ENCODE measurements at regions not wholly inside any gene's neighbourhood (a gene's known extent, or its start where the extent isn't known, plus 50 kb on each side); places are given as distances from the start of the nearest gene placed in this dataset.
"Not testable (repeated sequence)": the region's sequence is repeated elsewhere in the genome, so short reads cannot be mapped to it uniquely, and the experiment has no call there.

DNA sequence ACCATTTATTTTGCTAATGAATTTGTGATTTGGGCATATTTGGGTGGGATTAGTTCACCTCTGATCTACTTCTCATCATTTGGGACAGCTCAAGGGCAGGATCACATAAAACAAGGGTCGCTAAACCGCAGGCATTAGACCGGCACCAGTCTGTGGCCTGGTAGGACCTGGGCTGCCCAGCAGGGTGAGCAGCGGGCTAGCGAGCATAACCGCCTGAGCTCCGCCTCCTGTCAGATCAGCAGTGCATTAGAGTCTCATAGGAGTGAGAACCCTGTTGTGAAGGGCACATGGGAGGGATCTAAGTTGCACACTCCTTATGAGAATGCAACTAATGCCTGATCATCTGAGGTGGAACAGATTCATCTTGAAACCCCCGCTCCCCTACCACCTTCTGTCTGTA is 785.3 kb downstream of the TRHDE start:
- DNase-seq: no peak

- DNase-seq: no peak
Measured at GRCh38 chr12:73065913-73066312, 793.7 kb downstream of the TRHDE start.

DNA sequence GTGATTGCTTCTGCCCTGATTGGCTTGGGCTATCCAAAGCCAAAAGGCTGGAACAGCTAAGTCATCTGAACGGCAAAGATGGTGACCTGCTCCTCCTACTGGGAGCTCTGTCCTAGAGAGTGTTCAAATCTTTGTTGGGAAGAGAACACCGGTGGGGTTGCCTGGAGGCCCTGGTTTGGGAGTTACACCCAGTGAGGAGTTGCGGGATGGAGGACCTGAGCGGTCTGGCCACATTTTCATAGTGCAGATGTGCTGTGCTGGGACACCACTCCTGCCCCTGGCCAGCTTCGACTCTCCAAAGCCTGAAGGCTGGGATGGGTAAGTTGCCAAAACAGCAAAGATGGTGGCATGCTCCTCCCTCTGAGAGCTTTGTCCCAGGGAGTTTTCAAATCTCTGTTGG is 795.4 kb downstream of the TRHDE start:
- no peak for DNase-seq

GRCh38 chr12:73072214-73072613 is 800.0 kb downstream of the TRHDE start:
- DNase-seq: no peak

DNA sequence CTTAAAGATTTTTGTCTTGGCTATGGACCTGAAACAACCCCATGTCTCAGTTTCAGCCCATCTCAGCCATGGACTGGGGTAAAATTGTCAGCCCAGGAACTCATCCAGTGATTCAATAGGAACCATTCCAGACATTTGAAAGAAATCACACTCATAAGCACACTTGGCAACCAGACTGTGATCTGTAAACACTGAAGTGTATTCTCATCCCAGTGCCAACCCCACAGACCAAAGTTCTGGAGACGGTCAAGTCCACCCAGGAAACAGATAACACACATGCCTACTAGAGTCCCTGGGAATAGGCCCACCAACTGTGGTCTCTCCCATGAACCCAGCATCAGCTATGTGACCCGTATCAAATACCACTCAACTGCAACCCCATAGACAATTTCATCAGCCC is 804.6 kb downstream of the TRHDE start:
- no peak for DNase-seq

- DNase-seq: no peak
Measured at GRCh38 chr12:73083736-73084135, 811.6 kb downstream of the TRHDE start.

DNA sequence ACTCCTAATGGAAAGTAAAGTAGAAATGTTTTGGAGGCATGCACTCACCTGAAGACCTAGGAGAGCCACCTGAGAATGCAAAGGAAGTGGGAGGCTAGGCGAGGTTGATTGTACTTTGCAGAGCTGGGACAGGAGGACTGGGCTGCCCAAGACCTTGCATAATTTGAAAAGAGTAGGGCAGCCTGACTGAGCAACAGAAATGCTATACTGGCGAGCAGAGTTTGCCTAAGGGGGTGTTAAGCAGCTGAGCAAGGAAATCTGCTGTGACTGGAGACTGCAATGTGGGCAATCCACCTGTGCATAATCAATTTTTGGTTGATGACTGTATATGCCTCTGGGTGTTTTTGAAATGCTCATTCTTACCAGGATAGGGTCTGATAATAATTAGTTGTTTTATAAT is 834.1 kb downstream of the TRHDE start:
- no peak for DNase-seq

DNA sequence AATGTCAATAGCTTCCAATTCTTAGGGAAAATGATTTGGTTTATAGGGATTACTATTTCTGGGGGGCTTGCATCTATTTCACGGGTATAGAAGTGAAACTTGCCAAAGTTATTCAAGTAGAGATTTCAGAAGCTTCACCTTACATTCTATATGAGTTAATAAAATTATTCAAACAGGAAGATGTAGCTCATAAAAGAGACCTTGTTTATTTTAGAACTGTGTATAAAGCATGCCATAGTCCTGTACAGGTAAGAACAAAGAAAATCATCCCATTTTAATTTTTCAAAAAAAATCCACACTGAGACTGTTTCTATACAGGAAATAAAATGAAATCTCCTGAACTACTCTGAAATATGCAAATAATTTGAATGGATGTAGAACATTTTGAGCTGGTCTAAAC is 834.7 kb downstream of the TRHDE start:
- no peak for DNase-seq

GRCh38 chr12:73110816-73111215 is 838.6 kb downstream of the TRHDE start:
- DNase-seq: no peak

- DNase-seq: no peak
Measured at GRCh38 chr12:73112035-73112816, 840.1 kb downstream of the TRHDE start.

DNA sequence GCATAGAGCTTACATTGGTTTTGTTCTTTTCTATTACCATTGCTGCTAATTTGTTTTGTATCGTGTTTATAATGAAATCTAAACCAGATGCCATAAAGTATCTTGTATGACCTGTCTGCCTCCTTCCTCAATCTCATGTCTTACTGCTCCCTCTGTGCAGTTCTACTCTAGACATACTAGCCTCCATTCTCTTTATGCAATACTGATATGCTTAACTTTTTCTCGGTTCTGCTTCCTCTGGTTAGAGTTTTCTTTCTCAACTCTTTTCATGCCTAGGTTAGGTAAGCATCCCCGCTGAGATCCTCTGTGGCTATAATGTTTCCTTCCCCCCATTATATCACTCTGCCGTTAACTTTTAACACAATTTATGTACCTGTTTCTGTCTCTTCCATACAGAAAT is 852.3 kb downstream of the TRHDE start:
- no peak for DNase-seq

DNA sequence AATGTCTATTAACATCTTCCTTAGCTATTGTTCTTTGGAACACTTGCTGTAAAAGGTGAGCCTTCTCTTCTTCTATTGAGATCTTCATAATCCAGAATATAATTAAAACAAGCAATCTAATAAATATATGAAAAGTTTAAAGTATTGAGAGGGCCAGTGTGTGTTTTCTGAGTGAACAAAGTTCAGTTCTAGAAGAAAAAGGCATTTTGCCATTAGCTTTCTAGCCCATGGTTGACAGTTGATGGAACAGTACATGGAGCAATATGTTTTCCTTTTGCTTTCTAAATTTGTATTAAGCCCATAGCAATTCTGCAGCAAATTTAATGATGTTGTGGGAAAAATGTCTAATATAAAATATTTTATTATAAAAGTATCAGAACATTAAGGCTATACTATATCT is 853.0 kb downstream of the TRHDE start:
- DNase-seq: no peak

DNA sequence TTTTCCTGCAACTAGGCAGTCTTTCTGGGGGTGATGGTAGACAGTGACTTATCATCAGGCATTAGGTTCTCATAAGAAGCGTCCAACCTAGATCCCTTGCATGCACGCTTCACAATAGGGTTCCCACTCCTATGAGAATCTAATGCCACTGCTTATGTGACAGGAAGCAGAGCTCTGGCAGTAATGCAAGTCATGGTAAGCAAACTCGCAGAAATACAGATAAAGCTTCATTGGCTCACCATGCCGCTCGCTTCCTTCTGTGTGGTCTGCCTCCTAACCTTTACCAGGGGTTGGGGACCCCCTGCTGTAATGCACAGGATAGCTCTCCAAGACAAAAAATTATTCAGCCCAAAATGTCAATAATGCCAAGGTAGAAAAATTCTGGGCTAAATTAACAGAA is 864.2 kb downstream of the TRHDE start:
- DNase-seq: no peak

DNA sequence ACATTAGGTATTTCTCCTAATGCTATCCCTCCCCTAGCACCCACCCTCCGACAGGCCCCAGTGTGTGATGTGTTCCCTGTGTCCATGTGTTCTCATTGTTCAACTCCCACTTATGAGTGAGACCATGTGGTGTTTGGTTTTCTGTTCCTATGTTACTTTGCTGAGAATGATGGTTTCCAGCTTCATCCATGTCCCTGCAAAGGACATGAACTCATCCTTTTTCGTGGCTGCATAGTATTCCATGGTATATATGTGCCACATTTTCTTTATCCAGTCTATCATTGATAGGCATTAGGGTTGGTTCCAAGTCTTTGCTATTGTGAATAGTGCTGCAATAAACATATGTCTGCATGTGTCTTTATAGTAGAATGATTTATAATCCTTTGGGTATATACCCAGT is 867.5 kb downstream of the TRHDE start:
- not testable (repeated sequence) for DNase-seq

DNA sequence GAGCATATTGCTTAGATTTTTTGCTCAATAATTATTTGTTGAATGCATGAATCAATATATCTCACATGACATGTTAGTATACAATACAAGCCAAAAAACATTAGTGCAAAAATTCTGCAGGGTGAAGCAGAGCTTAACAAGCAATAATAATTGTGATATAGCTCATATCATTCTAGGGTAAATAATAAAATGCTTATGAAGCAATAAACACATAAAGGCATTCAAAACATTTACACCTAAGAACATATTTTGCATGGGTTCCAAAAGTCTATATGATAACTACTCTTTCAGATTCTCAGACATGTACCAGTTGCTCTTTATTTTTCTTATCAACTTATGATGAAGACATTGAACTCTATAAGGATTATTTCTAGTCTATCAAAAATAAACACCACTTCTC is 886.2 kb downstream of the TRHDE start:
- DNase-seq: no peak

DNA sequence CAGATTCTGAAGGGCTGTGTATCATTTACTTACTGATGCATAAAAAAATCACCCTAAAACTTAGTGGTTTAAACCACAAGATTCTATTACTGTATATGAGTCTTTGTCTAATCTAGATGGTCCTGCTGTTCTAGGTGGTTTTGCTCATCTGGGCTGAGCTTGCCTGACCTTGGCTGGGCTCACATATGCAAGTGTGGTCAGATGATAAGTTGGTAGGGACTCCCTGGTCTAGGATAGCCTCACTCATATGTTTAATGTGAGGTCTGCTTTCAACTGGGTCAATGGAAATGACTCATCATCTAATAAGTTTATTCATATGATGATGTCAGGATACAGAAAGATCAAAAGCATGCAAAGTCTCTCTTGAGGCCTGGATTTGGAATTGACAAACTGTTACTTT is 887.8 kb downstream of the TRHDE start:
- DNase-seq: no peak

DNA sequence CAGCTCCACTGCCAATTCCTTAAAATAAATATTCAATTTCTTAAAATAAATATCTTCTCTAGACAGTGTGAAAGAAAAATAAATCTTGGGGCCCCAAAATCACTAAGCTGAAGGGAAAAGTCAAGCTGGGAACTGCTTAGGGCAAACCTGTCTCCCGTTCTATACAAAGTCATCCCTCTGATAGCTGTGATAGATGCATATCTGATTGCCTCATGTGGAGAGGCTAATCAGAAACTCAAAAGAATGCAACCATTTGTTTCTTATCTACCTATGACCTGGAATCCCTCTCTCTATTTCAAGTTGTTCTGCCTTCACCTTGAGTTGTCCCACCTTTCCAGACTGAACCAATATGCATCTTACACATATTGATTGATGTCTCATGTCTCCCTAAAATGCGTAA is 889.8 kb downstream of the TRHDE start:
- no peak for DNase-seq

- no peak for DNase-seq
Measured at GRCh38 chr12:73180734-73181133, 908.6 kb downstream of the TRHDE start.

- no peak for DNase-seq
Measured at GRCh38 chr12:73181244-73181643, 909.1 kb downstream of the TRHDE start.

DNA sequence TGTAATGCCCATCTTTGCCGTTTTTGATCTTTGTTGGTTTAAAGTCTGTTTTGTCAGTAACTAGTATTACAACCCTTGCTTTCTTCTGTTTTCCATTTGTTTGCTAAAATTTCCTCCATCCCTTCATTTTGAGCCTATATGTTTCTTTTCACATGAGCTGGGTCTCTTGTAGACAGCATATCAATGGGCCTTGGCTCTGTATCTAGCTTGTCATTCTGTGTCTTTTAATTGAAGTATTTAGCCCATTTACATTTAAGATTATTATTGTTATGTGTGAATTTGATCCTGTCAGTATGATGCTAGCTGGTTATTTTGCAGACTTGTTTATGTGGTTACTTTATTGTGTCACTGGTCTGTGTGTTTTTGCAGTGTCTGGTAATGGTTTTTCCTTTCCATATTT is 913.2 kb downstream of the TRHDE start:
- DNase-seq: no peak

- DNase-seq: no peak
Measured at GRCh38 chr12:73186272-73186671, 914.1 kb downstream of the TRHDE start.

DNA sequence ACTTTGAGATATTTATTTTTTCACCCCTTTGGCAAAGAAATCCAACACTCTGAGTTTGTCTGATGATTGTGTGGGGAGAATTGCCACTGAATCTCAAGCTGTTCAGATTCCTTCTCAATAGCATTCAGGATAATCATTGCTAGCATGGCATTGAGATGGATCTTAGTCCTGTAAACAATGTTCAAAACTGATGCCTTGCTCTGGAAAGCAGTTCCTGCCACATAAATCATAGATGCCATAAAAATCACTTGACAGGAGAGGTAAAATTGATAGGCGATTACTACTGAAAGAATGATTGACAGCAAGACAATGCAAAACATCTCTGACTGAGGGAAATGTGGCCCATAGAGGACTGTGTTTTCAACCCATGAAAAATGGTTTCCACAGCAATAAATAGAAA is 915.6 kb downstream of the TRHDE start:
- no peak for DNase-seq

- no peak for DNase-seq
Measured at GRCh38 chr12:73210548-73211204, 938.5 kb downstream of the TRHDE start.

DNA sequence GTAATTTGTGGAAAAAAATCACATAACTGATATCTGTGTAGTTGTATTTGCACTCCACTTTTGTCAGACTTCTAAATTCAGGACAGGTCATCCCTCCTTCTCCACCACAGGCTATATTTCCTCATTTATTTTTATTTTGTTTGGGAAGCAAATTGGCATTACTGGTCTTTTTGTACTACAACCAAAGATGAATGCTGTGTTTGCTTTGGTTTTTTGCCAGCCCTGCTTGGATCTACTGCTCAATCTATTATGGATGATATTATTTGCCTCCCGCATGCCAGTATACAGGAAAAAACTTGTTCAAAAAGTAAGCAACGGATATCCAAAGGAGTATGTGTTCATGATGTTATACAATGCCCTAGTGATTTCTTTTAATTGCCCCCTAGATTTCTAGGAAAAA is 948.8 kb downstream of the TRHDE start:
- no peak for DNase-seq

GRCh38 chr12:73221398-73221797 is 949.2 kb downstream of the TRHDE start:
- no peak for DNase-seq
